ENCODE measurements at regions not wholly inside any gene's neighbourhood (a gene's known extent, or its start where the extent isn't known, plus 50 kb on each side); places are given as distances from the start of the nearest gene placed in this dataset.

- Histone ChIP-seq H3K27ac (ENCODE audit: low read length) (no peak overlapping the region), H3K27me3 (ENCODE audit: insufficient read depth, low read length) (no peaks in the 10 kb centered on the region), H3K4me3 (ENCODE audit: low read length) (no peak overlapping the region), H3K9me3 (ENCODE audit: insufficient read depth, low read depth, low read length) (no peaks in the 10 kb centered on the region), H3K9ac (ENCODE audit: low read depth, low read length) (no peak overlapping the region), H3K4me1 (ENCODE audit: insufficient read depth, low read length) (peaks cover 14% of the 10 kb centered on the region; the same call in 1 of the 2 replicates), H3K36me3 (ENCODE audit: insufficient read depth, low read depth, low read length) (no peaks in the 10 kb centered on the region)
Observed at GRCh38 chr15:96888764-96889163, 558.3 kb downstream of the NR2F2 start.

- Histone ChIP-seq H3K4me3 (ENCODE audit: low read length) (no peak overlapping the region), H3K27ac (ENCODE audit: low read length) (no peak overlapping the region)
Observed at GRCh38 chr15:96889734-96890480, 559.4 kb downstream of the NR2F2 start.

DNA sequence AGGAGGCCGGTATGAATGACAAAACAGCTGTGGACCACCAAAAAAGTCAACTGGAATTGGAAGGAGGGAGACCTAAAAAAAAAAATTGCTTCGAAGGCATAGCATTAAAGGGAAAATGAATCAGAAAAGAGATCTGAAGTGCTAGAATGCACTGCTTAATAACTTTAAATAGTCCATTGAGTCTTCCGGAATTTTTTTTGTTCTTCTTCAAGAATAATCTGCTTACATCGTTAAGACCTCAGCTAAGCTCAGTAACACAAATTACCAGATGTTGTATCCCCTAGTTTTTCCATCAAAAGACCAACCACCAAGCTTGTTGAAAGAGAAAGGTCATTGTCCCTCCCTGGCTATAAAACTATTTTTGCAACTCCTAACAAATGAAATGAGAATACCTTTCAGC is 560.5 kb downstream of the NR2F2 start:
- H3K4me3 ChIP-seq (ENCODE audit: low read length): peak overlapping the region; percentile 8; the same call in 1 of the 2 replicates
- no peak overlapping the region for H3K27ac ChIP-seq (ENCODE audit: low read length)
- H3K9me3 ChIP-seq (ENCODE audit: insufficient read depth, low read depth, low read length): no peaks in the 10 kb centered on the region
- H3K9ac ChIP-seq (ENCODE audit: low read depth, low read length): no peak overlapping the region
- no peaks in the 10 kb centered on the region for H3K27me3 ChIP-seq (ENCODE audit: insufficient read depth, low read length)
- H3K36me3 ChIP-seq (ENCODE audit: insufficient read depth, low read depth, low read length): no peaks in the 10 kb centered on the region
- H3K4me1 ChIP-seq (ENCODE audit: insufficient read depth, low read length): peaks cover 19% of the 10 kb centered on the region

More at GRCh38 chr15:96889734-96890480, 559.4 kb downstream of the NR2F2 start:
- H3K4me1 ChIP-seq (ENCODE audit: insufficient read depth, low read length): peaks cover 18% of the 10 kb centered on the region
- no peak overlapping the region for H3K9ac ChIP-seq (ENCODE audit: low read depth, low read length)
- no peaks in the 10 kb centered on the region for H3K9me3 ChIP-seq (ENCODE audit: insufficient read depth, low read depth, low read length)
- H3K36me3 ChIP-seq (ENCODE audit: insufficient read depth, low read depth, low read length): no peaks in the 10 kb centered on the region
- H3K27me3 ChIP-seq (ENCODE audit: insufficient read depth, low read length): no peaks in the 10 kb centered on the region

- H3K4me3 ChIP-seq (ENCODE audit: low read length): no peak overlapping the region
- H3K4me1 ChIP-seq (ENCODE audit: insufficient read depth, low read length): peaks cover 19% of the 10 kb centered on the region
- H3K9me3 ChIP-seq (ENCODE audit: insufficient read depth, low read depth, low read length): no peaks in the 10 kb centered on the region
Observed at GRCh38 chr15:96893159-96893906, 562.8 kb downstream of the NR2F2 start.

GRCh38 chr15:96894659-96895058 is 564.2 kb downstream of the NR2F2 start:
- H3K27ac ChIP-seq (ENCODE audit: low read length): no peak overlapping the region
- H3K9ac ChIP-seq (ENCODE audit: low read depth, low read length): no peak overlapping the region
- H3K27me3 ChIP-seq (ENCODE audit: insufficient read depth, low read length): no peaks in the 10 kb centered on the region
- H3K36me3 ChIP-seq (ENCODE audit: insufficient read depth, low read depth, low read length): no peaks in the 10 kb centered on the region
- peaks cover 19% of the 10 kb centered on the region for H3K4me1 ChIP-seq (ENCODE audit: insufficient read depth, low read length)
- no peaks in the 10 kb centered on the region for H3K9me3 ChIP-seq (ENCODE audit: insufficient read depth, low read depth, low read length)
- H3K4me3 ChIP-seq (ENCODE audit: low read length): no peak overlapping the region

More at GRCh38 chr15:96893159-96893906, 562.8 kb downstream of the NR2F2 start:
- no peaks in the 10 kb centered on the region for H3K36me3 ChIP-seq (ENCODE audit: insufficient read depth, low read depth, low read length)
- no peak overlapping the region for H3K27ac ChIP-seq (ENCODE audit: low read length)
- H3K9ac ChIP-seq (ENCODE audit: low read depth, low read length): no peak overlapping the region
- no peaks in the 10 kb centered on the region for H3K27me3 ChIP-seq (ENCODE audit: insufficient read depth, low read length)

GRCh38 chr15:96896766-96897165 is 566.3 kb downstream of the NR2F2 start:
- Histone ChIP-seq H3K9ac (ENCODE audit: low read depth, low read length) (no peak overlapping the region), H3K4me3 (ENCODE audit: low read length) (no peak overlapping the region), H3K27ac (ENCODE audit: low read length) (no peak overlapping the region), H3K4me1 (ENCODE audit: insufficient read depth, low read length) (peaks cover 5% of the 10 kb centered on the region), H3K36me3 (ENCODE audit: insufficient read depth, low read depth, low read length) (no peaks in the 10 kb centered on the region), H3K27me3 (ENCODE audit: insufficient read depth, low read length) (no peaks in the 10 kb centered on the region), H3K9me3 (ENCODE audit: insufficient read depth, low read depth, low read length) (no peaks in the 10 kb centered on the region)

- H3K27me3 ChIP-seq (ENCODE audit: insufficient read depth, low read length): no peaks in the 10 kb centered on the region
- peaks cover 23% of the 10 kb centered on the region for H3K9me3 ChIP-seq (ENCODE audit: insufficient read depth, low read depth, low read length)
- H3K36me3 ChIP-seq (ENCODE audit: insufficient read depth, low read depth, low read length): no peaks in the 10 kb centered on the region
- no peak overlapping the region for H3K27ac ChIP-seq (ENCODE audit: low read length)
- no peak overlapping the region for H3K4me3 ChIP-seq (ENCODE audit: low read length)
- no peak overlapping the region for H3K9ac ChIP-seq (ENCODE audit: low read depth, low read length)
- H3K4me1 ChIP-seq (ENCODE audit: insufficient read depth, low read length): no peaks in the 10 kb centered on the region
Observed at GRCh38 chr15:96914081-96914480, 583.6 kb downstream of the NR2F2 start.

DNA sequence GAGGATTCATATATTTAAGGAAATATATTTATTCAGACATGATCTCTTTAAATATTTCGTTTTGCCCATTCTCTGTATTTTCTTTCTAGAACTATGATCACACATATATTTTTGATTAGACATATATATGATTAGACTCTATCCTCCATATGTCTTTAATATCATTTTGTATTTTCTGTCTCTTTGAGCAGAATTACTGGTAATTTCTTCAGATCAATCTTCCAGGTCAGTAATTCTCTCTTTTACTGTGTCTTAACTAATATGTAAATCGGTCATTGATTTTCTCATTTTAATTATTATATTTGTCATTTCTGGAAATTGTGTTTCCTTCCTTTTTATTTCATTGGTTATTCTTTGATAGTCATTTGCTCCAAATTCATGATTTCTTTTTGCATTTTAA is 586.2 kb downstream of the NR2F2 start:
- no peak overlapping the region for H3K4me3 ChIP-seq (ENCODE audit: low read length)
- no peak overlapping the region for H3K9ac ChIP-seq (ENCODE audit: low read depth, low read length)
- no peaks in the 10 kb centered on the region for H3K4me1 ChIP-seq (ENCODE audit: insufficient read depth, low read length)
- peaks cover 26% of the 10 kb centered on the region for H3K9me3 ChIP-seq (ENCODE audit: insufficient read depth, low read depth, low read length)
- no peak overlapping the region for H3K27ac ChIP-seq (ENCODE audit: low read length)
- no peaks in the 10 kb centered on the region for H3K27me3 ChIP-seq (ENCODE audit: insufficient read depth, low read length)
- H3K36me3 ChIP-seq (ENCODE audit: insufficient read depth, low read depth, low read length): no peaks in the 10 kb centered on the region

- H3K4me1 ChIP-seq (ENCODE audit: insufficient read depth, low read length): no peaks in the 10 kb centered on the region
- no peaks in the 10 kb centered on the region for H3K27me3 ChIP-seq (ENCODE audit: insufficient read depth, low read length)
- H3K36me3 ChIP-seq (ENCODE audit: insufficient read depth, low read depth, low read length): no peaks in the 10 kb centered on the region
- peaks cover 3% of the 10 kb centered on the region; the same call in 1 of the 2 replicates for H3K9me3 ChIP-seq (ENCODE audit: insufficient read depth, low read depth, low read length)
- H3K4me3 ChIP-seq (ENCODE audit: low read length): no peak overlapping the region
- H3K27ac ChIP-seq (ENCODE audit: low read length): no peak overlapping the region
- H3K9ac ChIP-seq (ENCODE audit: low read depth, low read length): no peak overlapping the region
Observed at GRCh38 chr15:96924570-96924969, 594.1 kb downstream of the NR2F2 start.

- 0 out of 2 replicates have a peak, but pooled peaks cover 3% of the 10 kb centered on the region for H3K4me1 ChIP-seq (ENCODE audit: insufficient read depth, low read length)
- no peaks in the 10 kb centered on the region for H3K9me3 ChIP-seq (ENCODE audit: insufficient read depth, low read depth, low read length)
- peaks cover 78% of the 10 kb centered on the region for H3K27me3 ChIP-seq (ENCODE audit: insufficient read depth, low read length)
- no peak overlapping the region for H3K27ac ChIP-seq (ENCODE audit: low read length)
- no peaks in the 10 kb centered on the region for H3K36me3 ChIP-seq (ENCODE audit: insufficient read depth, low read depth, low read length)
- peak overlapping the region; percentile 63 for H3K4me3 ChIP-seq (ENCODE audit: low read length)
- H3K9ac ChIP-seq (ENCODE audit: low read depth, low read length): no peak overlapping the region
Observed at GRCh38 chr15:96947296-96948229, 617.1 kb downstream of the NR2F2 start.

DNA sequence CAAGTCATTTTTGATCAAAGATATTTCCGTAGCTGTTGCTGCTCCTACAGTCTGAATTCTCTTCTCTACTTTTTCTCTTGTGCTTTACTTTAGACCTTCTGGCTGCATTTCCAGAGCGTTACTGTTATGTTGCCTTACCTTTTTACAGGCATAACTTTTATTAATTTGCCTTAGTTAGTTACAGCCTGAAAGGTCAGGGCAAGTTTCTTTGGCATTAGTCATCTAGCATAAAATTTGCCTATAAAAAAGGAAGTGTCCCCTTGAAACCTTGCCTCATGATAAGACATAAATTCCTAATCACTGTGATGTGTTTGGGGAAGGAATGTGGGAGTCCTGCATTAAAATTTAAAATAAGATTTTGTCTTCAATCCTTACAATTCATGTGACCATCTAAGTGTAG is 618.5 kb downstream of the NR2F2 start:
- H3K27me3 ChIP-seq (ENCODE audit: insufficient read depth, low read length): peaks cover 84% of the 10 kb centered on the region
- 0 out of 2 replicates have a peak, but pooled peaks cover 3% of the 10 kb centered on the region for H3K4me1 ChIP-seq (ENCODE audit: insufficient read depth, low read length)
- H3K27ac ChIP-seq (ENCODE audit: low read length): no peak overlapping the region
- H3K4me3 ChIP-seq (ENCODE audit: low read length): no peak overlapping the region
- no peaks in the 10 kb centered on the region for H3K36me3 ChIP-seq (ENCODE audit: insufficient read depth, low read depth, low read length)
- no peak overlapping the region for H3K9ac ChIP-seq (ENCODE audit: low read depth, low read length)
- H3K9me3 ChIP-seq (ENCODE audit: insufficient read depth, low read depth, low read length): no peaks in the 10 kb centered on the region

All from iPS-20b (cell line).